ENCODE measurements at regions not wholly inside any gene's neighbourhood (a gene's known extent, or its start where the extent isn't known, plus 50 kb on each side); places are given as distances from the start of the nearest gene placed in this dataset.
A peak's percentile ranks its signal among the peaks of the same experiment; 100 is the strongest.
"Not testable (repeated sequence)": the region's sequence is repeated elsewhere in the genome, so short reads cannot be mapped to it uniquely, and the experiment has no call there.

DNA sequence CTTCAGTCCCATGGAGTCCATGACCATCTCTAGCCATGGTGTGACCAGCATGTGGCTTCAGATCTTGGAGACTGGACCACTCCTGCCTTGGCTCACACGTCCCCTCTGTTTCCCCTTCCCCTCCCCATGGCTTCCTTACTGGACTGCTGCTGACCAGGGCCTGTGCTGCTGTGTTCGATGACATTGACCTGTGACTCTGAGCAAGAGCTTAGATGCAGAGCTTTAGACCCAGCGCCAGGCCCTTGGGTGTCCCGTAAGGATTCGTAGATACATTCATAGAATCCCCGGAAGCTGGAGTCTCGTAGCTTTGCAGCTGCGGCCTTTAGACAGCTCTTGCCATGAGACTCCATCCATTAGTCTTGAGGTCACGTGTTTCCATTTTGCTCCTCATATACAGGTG, 96.3 kb downstream of the NPIPB11 start:
- not testable (repeated sequence) for DNase-seq (ENCODE audit: low spot score)

DNA sequence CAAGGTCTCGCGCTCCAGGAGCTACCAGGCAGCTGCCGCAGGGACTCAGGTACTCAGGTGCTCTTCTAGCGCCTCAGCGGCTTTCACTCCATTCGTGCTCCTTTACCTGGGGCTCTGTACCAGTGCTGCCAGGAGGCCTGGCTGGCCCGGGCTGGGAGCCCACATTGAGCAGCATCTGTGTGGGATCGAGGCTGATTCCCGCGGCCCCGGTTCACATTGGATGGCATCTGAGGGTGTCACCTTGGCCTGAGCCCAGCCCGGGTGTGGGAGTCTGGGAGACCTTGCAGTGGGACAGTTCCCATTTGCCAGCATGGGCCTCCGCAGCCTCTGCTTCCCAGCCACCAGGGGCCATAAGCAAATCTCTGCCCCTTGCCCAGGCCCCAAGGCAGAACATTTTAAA, 96.9 kb downstream of the NPIPB11 start:
- DNase-seq (ENCODE audit: low spot score) = not testable (repeated sequence)

DNA sequence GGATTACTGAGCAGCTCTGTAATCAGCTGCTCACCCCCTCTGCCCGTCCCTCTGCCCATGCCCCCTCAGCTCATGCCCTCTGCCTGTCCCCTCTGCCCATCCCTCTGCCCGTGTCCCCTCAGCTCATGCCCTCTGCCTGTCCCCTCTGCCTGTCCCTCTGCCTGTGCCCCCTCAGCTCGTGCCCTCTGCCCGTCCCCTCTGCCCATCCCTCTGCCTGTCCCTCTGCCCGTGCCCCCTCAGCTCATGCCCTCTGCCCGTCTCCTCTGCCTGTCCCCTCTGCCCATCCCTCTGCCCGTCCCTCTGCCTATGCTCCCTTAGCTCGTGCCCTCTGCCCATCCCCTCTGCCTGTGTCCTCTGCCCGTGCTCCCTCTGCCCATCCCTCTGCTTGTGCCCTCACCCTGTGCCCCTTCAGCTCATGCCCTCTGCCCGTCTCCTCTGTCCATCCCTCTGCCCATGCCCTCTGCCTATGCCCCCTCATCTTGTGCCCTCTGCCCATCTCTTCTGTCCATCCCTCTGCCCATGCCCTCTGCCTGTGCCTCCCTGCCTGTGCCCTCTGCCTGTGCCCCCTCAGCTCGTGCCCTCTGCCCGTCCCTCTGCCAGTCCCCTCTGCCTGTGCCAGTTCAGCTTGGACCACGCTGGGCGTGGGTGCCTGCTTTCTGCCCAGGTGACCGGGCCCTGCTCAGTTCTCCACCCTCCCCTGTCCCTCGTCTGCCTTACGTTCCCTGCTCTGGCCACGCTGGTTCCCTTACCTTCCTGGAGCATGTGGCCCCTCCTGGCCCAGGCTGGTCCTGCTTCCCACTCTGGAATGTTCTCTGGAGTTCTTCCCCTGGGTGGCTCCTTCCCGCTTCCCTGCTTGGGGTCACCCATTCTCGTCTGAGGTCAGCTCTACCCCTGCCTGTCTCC, 97.6 kb downstream of the NPIPB11 start:
- DNase-seq (ENCODE audit: low spot score) = no peak

DNA sequence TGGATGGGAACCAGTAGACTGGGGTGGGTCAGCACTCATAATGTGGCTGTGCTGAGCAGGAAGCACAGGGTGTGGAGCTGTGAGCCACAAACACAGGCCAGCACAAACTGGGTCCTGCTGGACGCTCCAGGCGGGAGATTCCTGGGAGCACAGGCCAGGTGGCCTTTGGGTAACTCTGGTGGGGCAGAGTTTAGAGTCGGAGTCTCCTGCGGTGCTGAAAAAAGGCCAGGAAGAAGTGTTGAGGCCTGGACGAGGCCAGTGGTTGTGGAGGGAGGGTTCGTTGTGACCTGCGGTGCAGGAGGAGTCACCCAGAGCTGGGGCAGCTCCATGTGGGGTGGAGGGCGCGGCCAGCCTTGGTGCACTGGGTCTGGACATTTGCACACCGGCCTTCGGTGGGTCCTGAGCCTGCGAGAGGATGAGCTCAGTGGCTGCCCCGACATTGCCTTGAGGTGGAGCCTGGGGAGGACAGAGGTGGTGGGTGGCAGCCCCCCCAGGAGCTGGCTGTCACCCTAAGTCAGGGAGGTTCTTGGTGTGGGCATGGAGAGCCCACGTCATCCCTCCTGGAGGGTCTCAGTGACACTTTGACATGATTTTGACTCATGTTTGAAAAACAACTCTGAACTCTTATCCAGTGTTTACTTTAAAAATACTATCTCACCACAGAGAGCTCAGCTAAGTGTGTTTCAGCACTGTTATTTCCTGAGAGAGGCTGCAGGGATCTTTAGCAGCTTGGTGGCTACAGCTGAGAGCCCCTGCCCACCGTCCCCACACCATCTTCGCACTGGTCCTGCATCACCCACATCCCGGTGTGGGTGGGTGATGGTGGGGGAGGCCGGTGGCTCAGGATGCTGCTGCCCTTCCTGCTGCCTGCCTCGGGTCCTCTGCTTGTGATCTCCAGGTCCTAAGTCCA, 98.7 kb downstream of the NPIPB11 start:
- DNase-seq (ENCODE audit: low spot score) = no peak

DNA sequence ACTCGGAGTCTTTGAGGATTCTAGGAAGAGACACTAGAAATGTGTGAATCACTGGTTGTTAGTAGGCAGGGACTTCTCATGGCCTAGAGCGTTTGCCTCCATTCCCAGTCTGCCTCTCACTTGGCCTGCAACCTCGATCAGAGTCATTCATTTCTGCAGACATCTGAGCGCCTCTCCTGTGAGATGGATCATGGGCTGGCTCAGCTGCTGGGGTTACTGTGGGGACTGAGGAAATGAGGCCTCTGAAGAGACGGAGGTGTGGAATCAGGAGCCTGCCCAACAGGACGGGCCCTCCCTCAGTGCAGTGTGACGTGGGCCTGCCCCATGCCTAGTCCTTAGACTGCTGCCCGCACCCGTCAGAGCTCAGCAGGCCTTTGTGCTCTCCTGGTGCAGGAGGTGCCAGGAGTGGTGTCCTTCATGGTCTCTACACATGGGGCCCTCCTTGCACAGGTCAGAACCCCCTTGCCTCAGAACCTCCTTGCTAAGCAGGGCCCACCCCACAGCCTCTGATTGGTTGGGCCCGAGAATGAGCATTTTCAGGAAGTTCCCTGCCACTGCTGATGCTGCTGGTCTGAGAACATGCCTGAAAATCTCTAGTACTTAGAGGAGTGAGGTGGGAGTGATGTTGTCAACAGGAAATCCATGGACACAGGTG, 99.4 kb downstream of the NPIPB11 start:
- no peak for DNase-seq (ENCODE audit: low spot score)

DNA sequence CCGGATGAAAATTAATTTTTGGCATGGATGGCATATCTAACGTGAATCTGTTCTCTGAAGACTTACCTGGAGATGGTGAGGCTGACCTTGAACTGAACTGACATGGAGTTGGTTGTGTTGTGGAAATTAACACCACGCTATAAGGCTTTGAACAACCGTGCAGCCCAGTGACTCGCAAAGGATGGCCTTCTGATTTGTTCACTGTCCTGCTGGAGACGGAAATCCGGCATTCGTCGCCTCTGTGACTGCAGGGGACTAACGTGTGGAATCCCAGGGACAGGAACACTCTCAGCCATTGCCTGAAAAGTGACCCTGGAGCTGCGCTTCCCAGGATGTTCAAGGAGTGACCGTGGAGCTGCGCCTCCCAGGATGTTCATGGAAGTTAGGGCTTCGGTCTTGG, 100.3 kb downstream of the NPIPB11 start:
- no peak for DNase-seq (ENCODE audit: low spot score)

DNA sequence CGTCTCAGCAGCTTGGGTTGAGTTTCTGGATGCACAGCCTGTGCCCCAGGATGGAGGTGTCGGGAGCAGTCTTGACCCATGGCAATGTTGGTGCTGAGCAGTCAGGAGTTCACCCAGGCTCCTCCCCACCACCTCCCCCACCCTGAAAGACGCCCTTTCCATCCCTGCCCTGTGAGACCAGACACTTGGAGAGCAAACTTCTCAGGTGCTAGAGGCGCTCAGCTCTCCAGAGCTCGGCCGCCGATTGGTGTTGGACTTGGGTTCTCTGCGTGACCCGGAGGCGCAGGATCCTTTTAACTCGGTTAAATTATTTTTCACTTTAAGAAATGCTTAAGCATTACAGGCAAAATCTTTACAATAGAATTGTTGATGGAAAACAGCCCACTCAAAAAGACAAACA, 101.5 kb downstream of the NPIPB11 start:
- not testable (repeated sequence) for DNase-seq (ENCODE audit: low spot score)

DNA sequence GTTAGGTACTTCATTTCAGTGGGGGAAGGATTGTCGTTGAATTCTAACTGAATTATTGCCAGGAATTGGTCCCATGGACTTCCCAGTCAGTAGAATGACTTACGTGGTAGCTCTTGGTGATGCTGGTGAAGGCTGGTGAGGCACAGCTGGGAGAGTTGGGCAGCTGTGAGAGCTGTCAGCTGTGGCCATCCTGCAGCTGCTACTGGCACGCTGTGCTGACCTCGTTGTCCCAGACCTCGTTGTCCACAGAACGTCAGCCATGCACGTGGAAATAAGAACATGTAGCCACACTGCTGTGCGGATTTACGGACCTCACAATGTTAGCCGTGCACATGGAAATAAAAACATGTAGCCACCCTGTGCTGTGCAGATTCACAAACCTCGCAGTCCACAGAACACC, 102.3 kb downstream of the NPIPB11 start:
- peak; percentile 22 for DNase-seq (ENCODE audit: low spot score)

DNA sequence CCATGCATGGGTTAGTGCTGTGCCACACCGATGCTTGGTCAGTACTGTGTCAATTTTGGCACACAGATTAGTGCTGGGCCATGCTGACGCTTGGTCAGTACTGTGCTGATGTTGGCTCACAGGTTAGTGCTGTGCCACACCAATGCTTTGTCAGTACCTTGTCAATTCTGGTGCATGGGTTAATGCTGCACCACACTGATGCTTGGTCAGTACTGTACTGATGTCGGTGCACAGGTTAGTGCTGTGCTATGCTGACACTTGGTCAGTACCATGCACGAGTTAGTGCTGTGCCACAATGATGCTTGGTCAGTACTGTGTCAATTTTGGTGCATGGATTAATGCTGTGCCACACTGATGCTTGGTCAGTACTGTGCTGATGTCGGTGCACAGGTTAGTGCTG, 103.0 kb downstream of the NPIPB11 start:
- DNase-seq (ENCODE audit: low spot score) = no peak

DNA sequence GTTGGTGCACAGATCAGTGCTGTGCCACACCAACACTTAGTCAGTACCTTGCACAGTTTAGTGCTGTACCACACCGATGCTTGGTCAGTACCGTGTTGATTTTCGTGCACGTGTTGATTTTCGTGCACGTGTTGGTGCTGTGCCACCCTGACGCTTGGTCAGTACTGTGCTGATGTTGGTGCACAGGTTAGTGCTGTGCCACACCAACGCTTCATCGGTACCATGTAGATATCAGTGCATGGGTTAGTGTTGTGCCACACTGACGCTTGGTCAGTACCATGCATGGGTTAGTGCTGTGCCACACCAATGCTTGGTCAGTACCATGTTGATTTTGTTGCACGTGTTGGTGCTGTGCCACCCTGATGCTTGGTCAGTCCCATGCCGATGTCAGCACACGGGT, 103.5 kb downstream of the NPIPB11 start:
- DNase-seq (ENCODE audit: low spot score) = no peak

DNA sequence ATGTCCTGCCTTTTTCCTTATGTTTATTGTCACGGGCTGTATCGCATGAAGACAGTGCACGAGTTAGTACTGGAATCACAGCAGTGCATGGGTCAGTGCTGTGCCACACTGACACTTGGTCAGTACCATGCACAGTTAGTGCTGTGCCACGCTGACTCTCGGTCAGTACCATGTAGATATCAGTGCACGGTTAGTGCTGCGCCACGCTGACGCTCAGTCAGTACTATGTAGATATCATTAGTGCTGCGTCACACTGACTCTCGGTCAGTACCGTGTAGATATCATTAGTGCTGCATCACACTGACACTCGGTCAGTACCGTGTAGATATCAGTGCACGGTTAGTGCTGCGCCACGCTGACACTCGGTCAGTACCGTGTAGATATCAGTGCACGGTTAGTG, 104.1 kb downstream of the NPIPB11 start:
- DNase-seq (ENCODE audit: low spot score) = not testable (repeated sequence)

DNA sequence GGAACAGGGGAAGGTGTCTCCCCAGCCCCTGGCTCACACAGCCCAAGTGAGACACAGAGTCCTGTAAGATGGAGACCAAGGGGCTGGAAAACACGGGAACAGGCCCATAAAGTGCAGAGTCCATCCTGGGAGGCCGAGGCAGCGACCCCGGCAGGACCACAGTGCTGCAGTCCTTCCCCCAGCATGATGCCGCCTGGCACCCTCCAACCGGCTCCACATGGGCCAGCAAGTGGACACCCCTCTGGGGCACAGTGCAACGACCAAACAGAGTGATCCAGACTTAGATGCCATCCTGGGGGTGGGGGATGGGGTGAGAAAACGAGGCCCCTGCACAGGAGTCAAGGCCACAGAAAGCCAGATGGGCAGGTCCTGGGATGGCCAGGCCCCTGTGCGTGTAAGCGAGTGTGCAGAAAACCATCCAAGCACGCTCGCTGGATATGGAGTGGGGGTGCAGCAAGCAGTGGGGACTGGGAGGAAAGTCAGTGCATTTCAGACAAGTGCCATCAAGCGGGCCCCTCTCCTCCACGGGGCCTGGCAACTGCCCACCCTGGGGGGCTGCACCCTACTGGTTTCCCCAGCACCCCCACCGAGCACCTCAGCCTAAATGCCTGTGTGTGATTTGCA, 104.7 kb downstream of the NPIPB11 start:
- DNase-seq (ENCODE audit: low spot score) = not testable (repeated sequence)

DNA sequence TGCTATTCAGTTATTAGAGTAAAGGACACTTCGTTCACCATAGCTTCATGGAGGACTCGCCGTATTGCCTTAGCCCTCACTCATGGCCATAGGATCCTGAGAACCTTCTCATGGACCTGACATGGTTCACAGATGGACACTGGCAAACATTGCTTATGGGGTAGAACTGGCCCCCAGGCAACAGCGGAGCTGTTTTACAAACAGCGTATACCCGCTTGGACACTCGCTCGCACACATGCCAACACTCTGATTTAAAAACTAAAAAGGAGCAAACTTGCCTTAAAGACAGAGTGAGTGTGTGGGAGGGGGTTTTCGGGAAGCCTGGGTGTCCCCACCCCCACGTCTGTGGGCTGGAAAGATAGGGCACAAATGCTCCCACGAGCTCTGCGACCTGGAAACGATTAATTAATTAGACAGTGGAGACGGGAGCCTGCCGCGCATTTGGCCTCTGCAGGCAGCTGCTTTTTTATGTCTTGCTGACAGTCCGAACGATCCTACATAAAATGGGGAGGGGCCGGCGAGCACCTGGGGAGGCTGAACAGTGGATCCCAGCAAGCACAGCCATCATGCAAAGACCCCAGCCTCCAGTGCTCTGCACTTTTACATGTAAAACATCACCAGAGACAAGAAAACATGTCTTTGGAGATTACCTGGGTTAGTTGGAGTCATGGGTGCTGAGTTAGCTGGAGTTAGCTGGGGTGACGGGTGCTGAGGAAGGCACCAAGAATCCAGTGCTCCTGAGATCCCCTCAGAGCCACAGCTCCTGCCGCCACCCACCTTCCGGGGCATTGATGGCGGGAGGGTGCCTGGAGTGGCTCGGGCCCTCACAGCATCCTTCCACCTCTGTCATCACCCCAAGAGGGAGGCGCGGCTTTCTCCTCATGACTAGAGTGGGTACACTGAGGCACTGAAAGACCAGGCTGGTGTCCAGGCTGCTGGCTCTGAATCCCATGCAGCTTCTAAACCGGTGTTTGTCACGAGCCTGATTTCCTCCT, 105.7 kb downstream of the NPIPB11 start:
- not testable (repeated sequence) for DNase-seq (ENCODE audit: low spot score)

DNA sequence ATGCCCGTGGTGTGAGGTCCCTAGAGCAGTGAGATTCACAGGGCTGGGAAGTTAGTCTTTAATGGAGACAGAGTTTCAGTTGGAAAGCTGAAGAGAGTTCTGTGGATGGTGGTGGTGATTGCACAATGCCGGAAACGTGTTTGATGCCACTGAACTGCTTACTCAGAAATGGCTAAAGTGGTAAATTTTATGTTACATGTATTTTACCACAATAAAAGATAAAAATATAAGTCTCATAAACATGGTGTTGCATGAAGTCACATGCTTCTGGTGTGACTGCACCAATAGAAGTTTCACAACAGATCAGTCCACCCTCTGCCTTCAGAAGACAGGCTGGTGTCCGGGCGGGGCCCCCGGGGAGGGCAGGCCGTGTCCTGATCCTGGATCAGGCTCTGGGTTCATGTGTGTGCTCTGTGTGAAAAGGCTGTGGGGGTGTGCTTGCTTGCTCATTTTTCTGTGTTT, 106.5 kb downstream of the NPIPB11 start:
- DNase-seq (ENCODE audit: low spot score) = not testable (repeated sequence)

DNA sequence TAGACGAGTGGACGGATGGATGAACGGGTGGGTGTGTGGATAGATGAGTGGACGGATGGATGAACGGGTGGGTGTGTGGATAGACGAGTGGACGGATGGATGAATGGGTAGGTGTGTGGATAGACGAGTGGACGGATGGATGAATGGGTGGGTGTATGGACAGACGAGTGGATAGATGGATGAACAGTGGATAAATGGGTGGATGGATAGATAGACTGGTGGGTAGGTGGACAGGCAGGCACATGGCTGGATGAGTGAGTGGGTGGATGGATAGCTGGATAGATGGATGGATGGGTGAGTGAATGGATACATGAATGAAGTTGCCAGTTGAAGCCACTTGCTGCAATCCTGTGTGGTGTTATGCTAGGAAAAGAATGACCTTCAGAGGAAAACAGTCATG, 107.5 kb downstream of the NPIPB11 start:
- not testable (repeated sequence) for DNase-seq (ENCODE audit: low spot score)

DNA sequence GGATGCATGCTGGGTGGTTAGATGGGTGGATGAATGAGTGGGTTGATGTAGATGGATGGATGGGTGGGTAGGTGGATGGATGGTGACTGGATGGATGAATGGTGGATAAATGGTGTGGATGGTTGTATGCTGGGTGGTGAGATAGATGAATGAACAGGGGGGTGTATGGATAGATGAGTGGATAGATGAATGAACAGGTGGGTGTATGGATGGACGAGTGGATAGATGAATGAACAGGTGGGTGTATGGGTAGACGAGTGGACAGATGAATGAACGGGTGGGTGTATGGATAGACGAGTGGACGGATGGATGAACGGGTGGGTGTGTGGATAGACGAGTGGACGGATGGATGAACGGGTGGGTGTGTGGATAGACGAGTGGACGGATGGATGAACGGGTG, 108.2 kb downstream of the NPIPB11 start:
- not testable (repeated sequence) for DNase-seq (ENCODE audit: low spot score)

DNA sequence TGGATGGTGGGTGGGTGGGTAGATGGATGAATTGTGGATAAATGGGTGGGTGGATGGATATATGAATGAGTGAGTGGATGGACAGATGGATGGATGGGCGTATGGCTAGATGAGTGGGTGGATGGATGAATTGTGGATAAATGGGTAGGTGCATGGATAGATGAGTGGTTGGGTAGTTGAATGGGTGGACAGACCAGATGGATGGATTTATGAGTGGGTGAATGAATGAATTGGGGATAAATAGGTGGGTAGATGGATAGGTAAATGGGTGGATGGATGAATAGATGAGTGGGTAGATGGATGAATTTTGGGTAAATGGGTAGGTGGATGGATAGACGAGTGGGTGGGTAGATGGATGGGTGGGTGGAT, 108.7 kb downstream of the NPIPB11 start:
- not testable (repeated sequence) for DNase-seq (ENCODE audit: low spot score)

DNA sequence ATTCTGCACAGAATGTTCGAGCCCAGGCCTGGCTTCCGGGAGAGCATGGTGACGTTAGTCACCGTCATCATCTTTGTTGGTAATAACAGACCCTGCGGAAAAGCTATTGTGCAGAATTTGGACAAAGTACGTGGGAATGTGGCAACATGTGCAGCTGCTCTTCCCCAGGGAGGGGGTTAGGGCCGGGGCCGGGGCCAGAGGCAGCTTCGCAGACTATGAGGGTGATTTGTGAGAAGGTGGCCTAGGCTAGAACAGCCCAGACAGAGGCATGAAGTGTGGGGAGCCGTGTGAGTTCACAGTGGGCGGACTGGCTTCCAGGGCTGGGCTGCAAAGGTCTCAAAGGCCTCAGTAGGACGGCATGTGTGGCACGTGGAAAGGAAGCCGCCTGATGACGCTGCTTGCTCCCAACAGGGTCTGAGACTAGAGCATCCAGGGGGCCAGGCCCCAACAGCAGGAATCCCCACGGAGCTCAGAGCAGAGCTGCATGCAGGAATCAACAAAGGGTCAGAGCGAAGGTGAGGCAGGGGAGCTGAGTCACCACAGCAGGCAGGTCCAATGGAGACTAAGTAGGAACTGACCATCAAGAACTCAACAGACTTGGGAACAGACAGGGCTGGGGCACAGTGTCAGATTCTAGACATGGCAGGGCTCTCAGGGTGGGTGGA, 109.2 kb downstream of the NPIPB11 start:
- DNase-seq (ENCODE audit: low spot score) = not testable (repeated sequence)

DNA sequence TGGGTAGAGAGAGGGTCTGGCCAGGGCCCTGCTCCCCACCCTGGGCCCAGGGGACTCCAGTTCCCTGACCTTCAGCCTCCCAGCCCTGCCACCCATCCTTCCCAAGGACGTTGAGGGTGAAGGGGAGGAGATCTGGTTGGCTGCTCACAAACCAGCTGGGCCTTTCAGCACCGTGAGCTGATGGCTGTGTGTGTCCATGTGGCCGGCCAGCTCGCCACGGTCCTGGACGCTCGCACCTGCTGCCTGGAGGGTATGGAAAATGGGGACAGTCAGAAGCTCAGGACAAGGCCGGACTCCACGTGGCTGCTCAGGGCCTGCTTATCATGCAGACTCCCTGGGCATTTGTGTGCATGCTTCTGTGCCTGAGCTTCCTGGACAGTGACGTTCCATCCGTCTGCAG, 110.3 kb downstream of the NPIPB11 start:
- not testable (repeated sequence) for DNase-seq (ENCODE audit: low spot score)

Measured in globus pallidus (tissue), 1 donor.